ENCODE measurements at regions not wholly inside any gene's neighbourhood (a gene's known extent, or its start where the extent isn't known, plus 50 kb on each side); places are given as distances from the start of the nearest gene placed in this dataset.

DNA sequence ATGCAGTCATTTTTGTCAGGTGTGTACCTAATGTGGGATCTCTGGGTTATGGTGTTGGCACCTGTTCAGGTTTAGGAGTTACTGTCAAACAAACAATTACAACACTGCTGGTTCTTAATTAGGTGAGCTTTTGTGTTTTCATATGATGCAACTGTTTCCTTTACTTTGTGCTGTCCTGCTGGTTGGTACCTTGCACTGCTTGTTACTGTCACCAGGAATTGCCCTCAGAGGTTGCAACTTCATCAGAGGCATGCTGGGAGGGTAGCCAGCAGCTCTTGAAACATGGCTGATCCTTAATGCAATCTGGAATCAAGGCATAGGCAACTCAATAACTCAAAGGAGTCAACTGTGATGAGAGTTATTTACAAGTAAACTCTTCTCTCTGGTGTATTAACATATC is 400.3 kb downstream of the MIAT start:
- no peak for TF ChIP-seq EZH2 (IDR thresholded peaks at IDR 0.05; ENCODE audit: low read length)
- TF ChIP-seq, protein P1, sequence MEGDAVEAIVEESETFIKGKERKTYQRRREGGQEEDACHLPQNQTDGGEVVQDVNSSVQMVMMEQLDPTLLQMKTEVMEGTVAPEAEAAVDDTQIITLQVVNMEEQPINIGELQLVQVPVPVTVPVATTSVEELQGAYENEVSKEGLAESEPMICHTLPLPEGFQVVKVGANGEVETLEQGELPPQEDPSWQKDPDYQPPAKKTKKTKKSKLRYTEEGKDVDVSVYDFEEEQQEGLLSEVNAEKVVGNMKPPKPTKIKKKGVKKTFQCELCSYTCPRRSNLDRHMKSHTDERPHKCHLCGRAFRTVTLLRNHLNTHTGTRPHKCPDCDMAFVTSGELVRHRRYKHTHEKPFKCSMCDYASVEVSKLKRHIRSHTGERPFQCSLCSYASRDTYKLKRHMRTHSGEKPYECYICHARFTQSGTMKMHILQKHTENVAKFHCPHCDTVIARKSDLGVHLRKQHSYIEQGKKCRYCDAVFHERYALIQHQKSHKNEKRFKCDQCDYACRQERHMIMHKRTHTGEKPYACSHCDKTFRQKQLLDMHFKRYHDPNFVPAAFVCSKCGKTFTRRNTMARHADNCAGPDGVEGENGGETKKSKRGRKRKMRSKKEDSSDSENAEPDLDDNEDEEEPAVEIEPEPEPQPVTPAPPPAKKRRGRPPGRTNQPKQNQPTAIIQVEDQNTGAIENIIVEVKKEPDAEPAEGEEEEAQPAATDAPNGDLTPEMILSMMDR (optimal IDR thresholded peaks at IDR 0.05 in 1 of 3, IDR thresholded peaks at IDR 0.05 in 1 of 3, conservative IDR thresholded peaks at IDR 0.05 in 1 of 3; ENCODE audit: extremely low read depth in 1 of 3, insufficient read depth in 2 of 3, low read length in 3 of 3), result no peak
- no peaks in the 10 kb centered on the region for H3K27me3 ChIP-seq (ENCODE audit: control insufficient read depth, extremely low read depth, insufficient read depth, low read length)
- H3K9me3 ChIP-seq (ENCODE audit: control insufficient read depth, low read depth, low read length), result no peaks in the 10 kb centered on the region
- DNase-seq (ENCODE audit: low read depth, low spot score) (no peak), FAIRE-seq (no peak)
- no peak overlapping the region for H3K9ac ChIP-seq (ENCODE audit: control insufficient read depth, extremely low read depth, insufficient read depth, low read length)
- H3K9me1 ChIP-seq (ENCODE audit: control insufficient read depth, extremely low read depth, insufficient read depth, low read length), result no peaks in the 10 kb centered on the region
- no peaks in the 10 kb centered on the region for H3K4me1 ChIP-seq (ENCODE audit: control insufficient read depth, extremely low read depth, insufficient read depth, low read length)
- H3K36me3 ChIP-seq (ENCODE audit: control insufficient read depth in 2 of 2, extremely low read depth in 1 of 2, insufficient read depth in 2 of 2, low read length in 2 of 2), result no peaks in the 10 kb centered on the region
- H3K27ac ChIP-seq (ENCODE audit: control insufficient read depth, insufficient read depth, low read length), result no peak overlapping the region
- no peaks in the 10 kb centered on the region for H3K79me2 ChIP-seq (ENCODE audit: control insufficient read depth, insufficient read depth, low read length)
- no peak overlapping the region for H2AFZ ChIP-seq (ENCODE audit: control insufficient read depth, low read length)
- dilution Hi-C loops (cut with MboI; ENCODE audit: extremely low pct_ligation_motif_present, low sequenced_read_pairs), result no loop called here
- H4K20me1 ChIP-seq (ENCODE audit: control insufficient read depth, extremely low read depth, insufficient read depth, low read length), result no peaks in the 10 kb centered on the region
- no peak overlapping the region for H3K4me2 ChIP-seq (ENCODE audit: control insufficient read depth, extremely low read depth, insufficient read depth, low read depth, low read length)
- H3K4me3 ChIP-seq (ENCODE audit: control insufficient read depth in 2 of 3, extremely low read depth in 1 of 3, insufficient read depth in 2 of 3, low read depth in 1 of 3, low read length in 3 of 3), result no peak overlapping the region

DNA sequence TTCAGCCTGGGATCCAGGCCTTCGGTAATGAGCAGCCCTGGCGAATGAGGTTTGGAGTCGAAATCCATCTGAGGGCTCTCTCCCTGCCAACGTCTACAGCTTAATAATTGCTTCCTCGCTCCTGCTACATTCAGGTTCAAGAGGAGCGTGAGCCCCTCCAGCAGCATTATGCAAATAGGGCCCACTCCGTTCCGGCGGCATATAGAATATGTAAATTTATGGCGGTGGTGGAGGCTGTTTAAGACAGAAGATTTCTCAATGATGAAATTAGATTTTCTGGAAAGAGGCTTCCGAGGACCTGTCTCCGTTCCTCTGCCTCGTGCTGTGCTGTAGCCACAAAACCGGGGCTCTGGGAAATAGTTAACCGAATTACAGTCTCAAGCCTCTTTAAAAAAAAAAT is 402.8 kb downstream of the MIAT start:
- no peaks in the 10 kb centered on the region for H3K4me1 ChIP-seq (ENCODE audit: control insufficient read depth, extremely low read depth, insufficient read depth, low read length)
- H3K79me2 ChIP-seq (ENCODE audit: control insufficient read depth, insufficient read depth, low read length), result no peaks in the 10 kb centered on the region
- dilution Hi-C loops (cut with MboI; ENCODE audit: extremely low pct_ligation_motif_present, low sequenced_read_pairs), result no loop called here
- H3K4me3 ChIP-seq (ENCODE audit: control insufficient read depth in 2 of 3, extremely low read depth in 1 of 3, insufficient read depth in 2 of 3, low read depth in 1 of 3, low read length in 3 of 3), result no peak overlapping the region
- H4K20me1 ChIP-seq (ENCODE audit: control insufficient read depth, extremely low read depth, insufficient read depth, low read length), result no peaks in the 10 kb centered on the region
- H3K27me3 ChIP-seq (ENCODE audit: control insufficient read depth, extremely low read depth, insufficient read depth, low read length), result peaks cover 13% of the 10 kb centered on the region
- FAIRE-seq (no peak), DNase-seq (ENCODE audit: low read depth, low spot score) (no peak)
- no peak overlapping the region for H3K27ac ChIP-seq (ENCODE audit: control insufficient read depth, insufficient read depth, low read length)
- H3K9me3 ChIP-seq (ENCODE audit: control insufficient read depth, low read depth, low read length), result no peaks in the 10 kb centered on the region
- no peak for TF ChIP-seq EZH2 (IDR thresholded peaks at IDR 0.05; ENCODE audit: low read length)
- TF ChIP-seq, protein P1 (optimal IDR thresholded peaks at IDR 0.05 in 1 of 3, IDR thresholded peaks at IDR 0.05 in 1 of 3, conservative IDR thresholded peaks at IDR 0.05 in 1 of 3; ENCODE audit: extremely low read depth in 1 of 3, insufficient read depth in 2 of 3, low read length in 3 of 3), result no peak
- H2AFZ ChIP-seq (ENCODE audit: control insufficient read depth, low read length), result no peak overlapping the region
- no peak overlapping the region for H3K4me2 ChIP-seq (ENCODE audit: control insufficient read depth, extremely low read depth, insufficient read depth, low read depth, low read length)
- no peaks in the 10 kb centered on the region for H3K9me1 ChIP-seq (ENCODE audit: control insufficient read depth, extremely low read depth, insufficient read depth, low read length)
- H3K36me3 ChIP-seq (ENCODE audit: control insufficient read depth in 2 of 2, extremely low read depth in 1 of 2, insufficient read depth in 2 of 2, low read length in 2 of 2), result no peaks in the 10 kb centered on the region
- H3K9ac ChIP-seq (ENCODE audit: control insufficient read depth, extremely low read depth, insufficient read depth, low read length), result no peak overlapping the region

Data from keratinocyte (primary cell).